Endothelial cell of umbilical vein (primary cell): ENCODE measurements at regions not wholly inside any gene's neighbourhood (a gene's known extent, or its start where the extent isn't known, plus 50 kb on each side); places are given as distances from the start of the nearest gene placed in this dataset.

Source experiments
- BruUV-seq: library from RNA; stranded (reverse); fragments of 400-500 nt; replicated peaks from 2 replicates; lab custom pipeline; 2021; lab: Mats Ljungman, UMichigan
- CTCF ChIA-PET: fragments of 300-600, 350-600 bp; sonication (Branson Sonifier 250); formaldehyde crosslinking; loops from one replicate; lab custom pipeline; 2021; ENCODE audit warnings: antibody characterized with exemption, inconsistent platforms; lab: Charles Lee
- POLR2A ChIA-PET: fragments of 300-600, 350-600 bp; sonication (Branson Sonifier 250); formaldehyde crosslinking; loops from one replicate; lab custom pipeline; 2021; ENCODE audit warnings: antibody characterized with exemption, inconsistent platforms; lab: Charles Lee
- DNase-seq: peaks from one replicate; pipeline ENCODE4 v3.0.0-alpha.2; 2011; ENCODE audit warnings: low read depth, low spot score
- FAIRE-seq: peaks from 2 replicates; lab custom pipeline; 2011; peaks lifted over from hg19 to GRCh38; lab: Jason Lieb, UNC
- H2AFZ ChIP-seq: 2 replicates; pipeline ENCODE4 v1.6.0; 2012; ENCODE audit warnings: low read depth, low read length, control low read depth, inconsistent platforms
- H3K27ac ChIP-seq: 2 replicates; pipeline ENCODE4 v1.5.1; 2011; ENCODE audit warnings: low read depth, mild to moderate bottlenecking, control low read depth, low read length, moderate library complexity; ENCODE audit not compliant: insufficient read depth
- H3K27me3 ChIP-seq, 2 experiments: 2 replicates each; pipeline versions ENCODE4 v1.6.0 to v1.6.1; 2011; ENCODE audit warnings: low read length in 2 of 2, mixed read lengths in 1 of 2; ENCODE audit not compliant: control insufficient read depth in 2 of 2, insufficient read depth in 2 of 2
- H3K36me3 ChIP-seq, 2 experiments: 2 replicates in 1 of 2; 3 replicates in 1 of 2; pipeline ENCODE4 v1.5.1; 2011; ENCODE audit warnings: low read length in 2 of 2, mild to moderate bottlenecking in 1 of 2, moderate library complexity in 1 of 2; ENCODE audit not compliant: control insufficient read depth in 2 of 2, insufficient read depth in 2 of 2; ENCODE audit errors: extremely low read depth in 1 of 2
- H3K4me1 ChIP-seq: 3 replicates; pipeline ENCODE4 v1.5.1; 2011; ENCODE audit warnings: mild to moderate bottlenecking, low read length; ENCODE audit not compliant: control insufficient read depth, insufficient read depth; ENCODE audit errors: extremely low read depth
- H3K4me2 ChIP-seq: 2 replicates; pipeline ENCODE4 v1.6.1; 2011; ENCODE audit warnings: low read length, control low read depth, mixed read lengths; ENCODE audit not compliant: insufficient read depth
- H3K4me3 ChIP-seq, 3 experiments: fragments of 200-600 bp in 1 of 3; sonication (generic), shearing (Covaris generic) in 1 of 3; replicated peaks in 1 of 3; 2 replicates each; pipeline ENCODE4 v1.5.1; 2011 to 2016; ENCODE audit warnings: control low read depth in 3 of 3, low read length in 3 of 3, mild to moderate bottlenecking in 2 of 3, inconsistent platforms in 1 of 3, low read depth in 1 of 3, moderate library complexity in 1 of 3; ENCODE audit not compliant: insufficient read depth in 1 of 3
- H3K79me2 ChIP-seq: 2 replicates; pipeline ENCODE4 v1.6.0; 2012; ENCODE audit warnings: low read length, inconsistent platforms; ENCODE audit not compliant: control insufficient read depth, insufficient read depth
- H3K9ac ChIP-seq: replicated peaks from 2 replicates; pipeline ENCODE3; 2011; ENCODE audit warnings: low read length, control low read depth; ENCODE audit not compliant: insufficient read depth; ENCODE audit errors: extremely low read depth
- H3K9me1 ChIP-seq: replicated peaks from 3 replicates; pipeline ENCODE4 v1.6.0; 2011; ENCODE audit warnings: mild to moderate bottlenecking, low read length; ENCODE audit not compliant: control insufficient read depth, insufficient read depth; ENCODE audit errors: extremely low read depth
- H3K9me3 ChIP-seq: replicated peaks from 2 replicates; pipeline ENCODE4 v1.5.1; 2012; ENCODE audit warnings: low read length, inconsistent platforms; ENCODE audit not compliant: control insufficient read depth, insufficient read depth
- H4K20me1 ChIP-seq: replicated peaks from 2 replicates; pipeline ENCODE3; 2011; ENCODE audit warnings: mild to moderate bottlenecking, low read length; ENCODE audit not compliant: control insufficient read depth, insufficient read depth; ENCODE audit errors: extremely low read depth
- CTCF ChIP-seq, 2 donors: IDR thresholded peaks; 1 replicate in 1 of 2; 2 replicates in 1 of 2; pipeline ENCODE4 v1.5.1; 2011; ENCODE audit warnings: low read length in 2 of 2, mild to moderate bottlenecking in 2 of 2, moderate library complexity in 2 of 2, control low read depth in 1 of 2, inconsistent platforms in 1 of 2, low read depth in 1 of 2; ENCODE audit not compliant: insufficient read depth in 1 of 2; ENCODE audit errors: extremely low read depth in 1 of 2
- EZH2 ChIP-seq: IDR thresholded peaks from 2 replicates; pipeline ENCODE4 v1.6.1; 2012; ENCODE audit warnings: borderline replicate concordance, low read depth, mild to moderate bottlenecking, moderate library complexity, low read length, inconsistent platforms; ENCODE audit not compliant: severe bottlenecking
- GATA2 ChIP-seq: IDR thresholded peaks from 2 replicates; pipeline ENCODE4 v1.7.0; 2011; ENCODE audit warnings: low read depth, mild to moderate bottlenecking, moderate library complexity, mixed read lengths, low read length; ENCODE audit not compliant: insufficient read length, insufficient read depth
- JUN ChIP-seq: IDR thresholded peaks from 2 replicates; pipeline ENCODE4 v1.6.1; 2011; ENCODE audit warnings: borderline replicate concordance, low read depth; ENCODE audit not compliant: insufficient read length, insufficient read depth
- MAX ChIP-seq: IDR thresholded peaks from 2 replicates; pipeline ENCODE4 v1.6.1; 2011; ENCODE audit not compliant: insufficient read depth, insufficient read length
- POLR2A ChIP-seq: IDR thresholded peaks from 2 replicates; pipeline ENCODE4 v1.6.1; 2012; ENCODE audit warnings: low read depth, mild to moderate bottlenecking, control low read depth, low read length
- POLR2AphosphoS5 ChIP-seq: IDR thresholded peaks from 2 replicates; pipeline ENCODE4 v1.6.1; 2012; ENCODE audit warnings: low read depth, mild to moderate bottlenecking, control low read depth, low read length, moderate library complexity; ENCODE audit not compliant: insufficient read depth
- dilution Hi-C: fragments of 300-500 bp; cut with MboI; formaldehyde crosslinking; loops from one replicate; pipeline ENCODE4 v1.15.0; 2019; ENCODE audit warnings: low sequenced_read_pairs; ENCODE audit not compliant: extremely low pct_ligation_motif_present
- intact Hi-C: fragments of 100-400 bp; cut with micrococcal nuclease; formaldehyde crosslinking; loops from one replicate; pipeline ENCODE4 v1.10.0; 2022

- Histone ChIP-seq H3K4me2 (no peak overlapping the region), H3K27ac (no peak overlapping the region), H4K20me1 (no peaks in the 10 kb centered on the region), H3K79me2 (no peaks in the 10 kb centered on the region), H3K4me3 (no peak overlapping the region), H3K4me1 (no peaks in the 10 kb centered on the region), H3K9me3 (no peaks in the 10 kb centered on the region), H3K9ac (no peak overlapping the region), H3K9me1 (no peaks in the 10 kb centered on the region), H3K27me3 (no peaks in the 10 kb centered on the region), H3K36me3 (no peaks in the 10 kb centered on the region), H2AFZ (no peak overlapping the region)
- ChIA-PET CTCF (no interaction called here), POLR2A (no interaction called here)
- intact Hi-C loops = no loop called here
- TF ChIP-seq GATA2 = no peak
- no peak for TF ChIP-seq EZH2
- TF ChIP-seq POLR2AphosphoS5 = no peak
- TF ChIP-seq JUN = no peak
- DNase-seq (no peak), FAIRE-seq (no peak)
- dilution Hi-C loops = no loop called here
- no TSS peak for BruUV-seq
Measured at GRCh38 chr2:125644257-125644656, 1011.7 kb upstream of the GYPC start.

GRCh38 chr2:125652280-125652679 lies 1003.7 kb upstream of the GYPC start:
- intact Hi-C loops = no loop called here

More at GRCh38 chr2:125652280-125652679, 1003.7 kb upstream of the GYPC start:
- Histone ChIP-seq H3K4me3 (no peak overlapping the region), H3K79me2 (no peaks in the 10 kb centered on the region), H3K9ac (no peak overlapping the region), H3K9me1 (no peaks in the 10 kb centered on the region), H3K9me3 (peaks cover 2% of the 10 kb centered on the region), H3K4me1 (no peaks in the 10 kb centered on the region), H3K36me3 (no peaks in the 10 kb centered on the region), H3K27me3 (no peaks in the 10 kb centered on the region), H2AFZ (no peak overlapping the region), H3K4me2 (no peak overlapping the region), H3K27ac (no peak overlapping the region), H4K20me1 (no peaks in the 10 kb centered on the region)
- DNase-seq (no peak), FAIRE-seq (no peak)
- no peak for TF ChIP-seq POLR2A
- no peak for TF ChIP-seq CTCF (IDR thresholded peaks at IDR 0.05; ENCODE audit: extremely low read depth in 1 of 2, insufficient read depth in 1 of 2, low read depth in 1 of 2, low read length in 2 of 2)
- no peak for TF ChIP-seq MAX
- no peak for TF ChIP-seq JUN
- dilution Hi-C loops = no loop called here
- POLR2A ChIA-PET = no interaction called here
- BruUV-seq = no TSS peak
- CTCF ChIA-PET = no interaction called here
